Naive thymus-derived CD4-positive, alpha-beta T cell (primary cell): ENCODE measurements at regions not wholly inside any gene's neighbourhood (a gene's known extent, or its start where the extent isn't known, plus 50 kb on each side); places are given as distances from the start of the nearest gene placed in this dataset.

Experiments used
- ATAC-seq: fragments of 150-1000 bp; cut with Tn5 transposase; 2 replicates; pipeline ENCODE4 v1.10.0; 2021; ENCODE audit warnings: mild to moderate bottlenecking, moderate library complexity
- CTCF ChIA-PET: fragments of 350-600 bp; sonication (Branson Sonifier 250); formaldehyde crosslinking; loops from one replicate; lab custom pipeline; 2021; ENCODE audit warnings: antibody characterized with exemption; lab: Charles Lee
- POLR2A ChIA-PET: fragments of 350-600 bp; sonication (Branson Sonifier 250); formaldehyde crosslinking; loops from one replicate; lab custom pipeline; 2021; ENCODE audit warnings: antibody characterized with exemption, inconsistent platforms; lab: Charles Lee
- DNase-seq, 9 donors: peaks; one replicate each; pipeline versions ENCODE4 v3.0.0 to v3.0.0-alpha.2; 2020 to 2022; ENCODE audit warnings: mixed read lengths in 1 of 9
- H3K27ac ChIP-seq: one replicate; pipeline ENCODE4 v1.7.0; 2013; ENCODE audit warnings: mild to moderate bottlenecking, low read depth, low read length, moderate library complexity
- H3K27me3 ChIP-seq, 2 donors: one replicate each; pipeline ENCODE4 v1.7.0; 2013; ENCODE audit warnings: low read length in 2 of 2, mild to moderate bottlenecking in 2 of 2, moderate library complexity in 2 of 2; ENCODE audit not compliant: control insufficient read depth in 2 of 2, insufficient read depth in 2 of 2
- H3K36me3 ChIP-seq, 3 experiments: 1 replicate in 2 of 3; 2 replicates in 1 of 3; pipeline ENCODE4 v1.7.0; 2013; ENCODE audit warnings: low read length in 3 of 3, mild to moderate bottlenecking in 3 of 3, moderate library complexity in 1 of 3; ENCODE audit not compliant: insufficient read depth in 3 of 3, control insufficient read depth in 2 of 3
- H3K4me1 ChIP-seq, 2 donors: one replicate each; pipeline ENCODE4 v1.7.0; 2013; ENCODE audit warnings: low read length in 2 of 2, mild to moderate bottlenecking in 2 of 2, moderate library complexity in 1 of 2; ENCODE audit not compliant: control insufficient read depth in 2 of 2, insufficient read depth in 2 of 2
- H3K4me3 ChIP-seq: 2 replicates; pipeline ENCODE4 v1.7.0; 2013; ENCODE audit warnings: mild to moderate bottlenecking, low read length
- H3K9me3 ChIP-seq, 3 experiments: 1 replicate in 2 of 3; 2 replicates in 1 of 3; pipeline ENCODE4 v1.7.0; 2013; ENCODE audit warnings: low read length in 3 of 3; ENCODE audit not compliant: control insufficient read depth in 2 of 3
- H3K27ac Mint-ChIP-seq, 9 donors: one replicate each; pipeline ENCODE4 v1.8.0; 2020 to 2022; ENCODE audit warnings: mixed read lengths in 9 of 9, mild to moderate bottlenecking in 8 of 9, moderate library complexity in 5 of 9, inconsistent platforms in 2 of 9
- H3K27me3 Mint-ChIP-seq, 5 donors: one replicate each; pipeline ENCODE4 v1.8.0; 2021 to 2022; ENCODE audit warnings: mixed read lengths in 5 of 5, mild to moderate bottlenecking in 1 of 5
- H3K36me3 Mint-ChIP-seq, 5 donors: one replicate each; pipeline ENCODE4 v1.8.0; 2020 to 2022; ENCODE audit warnings: mixed read lengths in 5 of 5, mild to moderate bottlenecking in 3 of 5, inconsistent platforms in 1 of 5
- H3K4me1 Mint-ChIP-seq, 7 donors: one replicate each; pipeline ENCODE4 v1.8.0; 2020 to 2022; ENCODE audit warnings: mixed read lengths in 7 of 7, mild to moderate bottlenecking in 3 of 7, inconsistent platforms in 1 of 7
- H3K4me3 Mint-ChIP-seq, 10 donors: one replicate each; pipeline ENCODE4 v1.8.0; 2020 to 2022; ENCODE audit warnings: mild to moderate bottlenecking in 10 of 10, mixed read lengths in 10 of 10, moderate library complexity in 6 of 10, inconsistent platforms in 2 of 10
- H3K9me3 Mint-ChIP-seq, 11 donors: one replicate each; pipeline ENCODE4 v1.8.0; 2020 to 2022; ENCODE audit warnings: mixed read lengths in 11 of 11, mild to moderate bottlenecking in 4 of 11, inconsistent platforms in 1 of 11, moderate library complexity in 1 of 11
- intact Hi-C, 2 donors: fragments of 100-400 bp; cut with micrococcal nuclease; formaldehyde crosslinking; loops; one replicate each; pipeline ENCODE4 v1.15.1; 2023

DNA sequence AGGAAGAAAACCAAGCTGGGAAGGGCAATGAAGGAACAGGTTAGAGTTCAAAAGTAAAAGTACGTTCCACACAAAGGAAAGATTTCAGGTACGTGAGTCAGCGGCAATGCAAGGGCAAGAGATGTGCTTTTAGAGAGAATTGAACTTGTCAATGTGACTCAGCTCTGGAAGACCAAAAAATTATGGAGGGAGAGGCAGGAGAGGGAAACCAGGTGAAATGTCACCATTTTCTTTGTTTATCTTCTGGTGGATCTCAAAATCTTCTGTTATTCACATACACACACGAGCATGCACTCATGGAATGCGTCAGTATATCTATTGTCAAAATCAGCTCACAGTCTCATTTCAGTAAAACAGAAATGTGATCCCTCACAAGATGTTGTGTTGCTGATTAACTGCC, 148.8 kb upstream of the RFX3 start:
- Mint-ChIP-seq H3K4me3 (no peak overlapping the region), H3K36me3 (peaks cover 0 to 22% (median 7%) of the 10 kb centered on the region in 5 donors), H3K27ac (no peak overlapping the region), H3K4me1 (no peaks in the 10 kb centered on the region), H3K9me3 (no peaks in the 10 kb centered on the region), H3K27me3 (no peaks in the 10 kb centered on the region)
- Histone ChIP-seq H3K4me3 (no peak overlapping the region), H3K27ac (no peak overlapping the region), H3K27me3 (no peaks in the 10 kb centered on the region), H3K36me3 (no peaks in the 10 kb centered on the region), H3K4me1 (no peaks in the 10 kb centered on the region), H3K9me3 (no peaks in the 10 kb centered on the region)
- DNase-seq: no peak
- ATAC-seq: no peak
- ChIA-PET CTCF (no interaction called here), POLR2A (no interaction called here)
- intact Hi-C loops: no loop called here

DNA sequence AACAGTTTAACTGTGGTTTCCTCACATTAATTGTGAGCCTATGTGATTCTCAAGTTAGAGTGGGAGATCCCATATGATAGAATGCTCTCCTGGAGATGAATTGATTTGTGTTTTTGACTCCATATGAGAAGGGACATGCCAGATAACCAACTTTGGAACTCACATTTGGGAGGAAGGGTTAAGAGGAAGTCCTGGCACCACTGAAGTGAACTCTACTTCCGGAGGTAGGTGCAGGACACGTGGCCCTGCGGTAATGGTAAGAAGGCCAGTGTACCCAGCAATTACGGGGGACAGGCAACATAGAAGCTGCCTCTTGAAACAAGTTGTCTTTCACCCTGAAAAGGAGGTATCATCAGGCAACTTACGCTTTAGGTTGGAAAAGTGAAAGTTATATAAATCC, 146.6 kb upstream of the RFX3 start:
- no peak for ATAC-seq
- no peaks in the 10 kb centered on the region for H3K36me3 ChIP-seq
- H3K9me3 ChIP-seq: no peaks in the 10 kb centered on the region
- intact Hi-C loops: no loop called here
- no peak overlapping the region for H3K4me3 Mint-ChIP-seq
- peaks cover 0 to 20% (median 7%) of the 10 kb centered on the region in 5 donors for H3K36me3 Mint-ChIP-seq
- H3K4me1 Mint-ChIP-seq: no peaks in the 10 kb centered on the region
- H3K27ac Mint-ChIP-seq: no peak overlapping the region
- ChIA-PET CTCF (no interaction called here), POLR2A (no interaction called here)
- no peaks in the 10 kb centered on the region for H3K27me3 ChIP-seq
- H3K4me1 ChIP-seq: no peaks in the 10 kb centered on the region
- H3K27me3 Mint-ChIP-seq: no peaks in the 10 kb centered on the region
- DNase-seq: no peak
- no peaks in the 10 kb centered on the region for H3K9me3 Mint-ChIP-seq
- no peak overlapping the region for H3K27ac ChIP-seq
- no peak overlapping the region for H3K4me3 ChIP-seq

DNA sequence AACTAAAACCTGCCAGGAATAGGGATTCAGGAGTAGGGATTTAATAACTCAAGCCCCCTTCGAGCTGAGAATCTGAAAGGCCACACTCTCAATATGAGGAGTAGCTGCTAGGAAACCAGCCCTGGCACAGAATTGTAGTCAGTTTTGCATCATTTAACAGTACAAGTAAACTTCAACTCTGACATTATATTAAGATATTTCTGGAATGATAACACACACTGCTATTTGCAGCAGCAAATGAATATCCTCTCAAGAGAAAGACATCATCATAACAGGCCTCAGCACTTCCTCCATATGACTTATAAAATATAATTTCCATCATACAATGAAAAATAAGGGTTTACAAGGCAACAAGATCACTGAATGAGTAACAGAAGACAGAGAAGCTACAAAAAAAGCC, 138.2 kb upstream of the RFX3 start:
- Histone ChIP-seq H3K27ac (no peak overlapping the region), H3K4me1 (no peaks in the 10 kb centered on the region), H3K4me3 (no peak overlapping the region), H3K36me3 (no peaks in the 10 kb centered on the region), H3K27me3 (no peaks in the 10 kb centered on the region), H3K9me3 (no peaks in the 10 kb centered on the region)
- Mint-ChIP-seq H3K36me3 (peaks cover 0 to 15% (median 0%) of the 10 kb centered on the region in 5 donors), H3K27me3 (peaks cover 0 to 3% (median 0%) of the 10 kb centered on the region in 5 donors), H3K27ac (no peak overlapping the region), H3K4me3 (no peak overlapping the region), H3K9me3 (no peaks in the 10 kb centered on the region), H3K4me1 (no peaks in the 10 kb centered on the region)
- intact Hi-C loops: no loop called here
- ChIA-PET POLR2A (no interaction called here), CTCF (no interaction called here)
- ATAC-seq (no peak), DNase-seq (no peak)

DNA sequence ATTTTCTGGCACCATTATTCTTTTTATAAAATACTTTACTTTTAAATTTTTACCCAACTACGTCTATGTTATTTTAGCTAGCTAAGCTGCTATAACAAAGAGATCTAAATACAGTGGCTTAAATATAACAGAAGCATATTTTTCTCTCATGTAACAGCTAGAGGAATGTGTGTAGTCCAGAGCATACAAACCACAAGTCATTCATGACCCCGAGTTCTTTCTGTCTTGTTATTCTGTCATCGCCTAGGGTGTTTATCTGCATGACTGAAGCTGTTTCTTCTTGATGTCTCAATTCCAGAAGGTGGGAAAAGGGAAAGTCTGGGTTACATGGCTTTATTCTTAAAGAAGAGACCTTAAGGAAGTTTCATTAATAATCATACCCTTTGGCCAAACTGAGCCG, 136.9 kb upstream of the RFX3 start:
- intact Hi-C loops: no loop called here
- Histone ChIP-seq H3K4me1 (no peaks in the 10 kb centered on the region), H3K36me3 (no peaks in the 10 kb centered on the region), H3K4me3 (no peak overlapping the region), H3K9me3 (no peaks in the 10 kb centered on the region), H3K27me3 (no peaks in the 10 kb centered on the region), H3K27ac (no peak overlapping the region)
- peaks cover 0 to 3% (median 0%) of the 10 kb centered on the region in 5 donors for H3K27me3 Mint-ChIP-seq
- no peak overlapping the region for H3K27ac Mint-ChIP-seq
- DNase-seq (no peak), ATAC-seq (no peak)
- peaks cover 0 to 18% (median 4%) of the 10 kb centered on the region in 5 donors for H3K36me3 Mint-ChIP-seq
- no peaks in the 10 kb centered on the region for H3K9me3 Mint-ChIP-seq
- POLR2A ChIA-PET: no interaction called here
- no peak overlapping the region for H3K4me3 Mint-ChIP-seq
- H3K4me1 Mint-ChIP-seq: no peaks in the 10 kb centered on the region
- CTCF ChIA-PET: interaction anchor here (0.6 kb wide), 1 partner anchor 14 kb away, joined by 3 read pairs; no protein-coding TSS in a partner anchor

DNA sequence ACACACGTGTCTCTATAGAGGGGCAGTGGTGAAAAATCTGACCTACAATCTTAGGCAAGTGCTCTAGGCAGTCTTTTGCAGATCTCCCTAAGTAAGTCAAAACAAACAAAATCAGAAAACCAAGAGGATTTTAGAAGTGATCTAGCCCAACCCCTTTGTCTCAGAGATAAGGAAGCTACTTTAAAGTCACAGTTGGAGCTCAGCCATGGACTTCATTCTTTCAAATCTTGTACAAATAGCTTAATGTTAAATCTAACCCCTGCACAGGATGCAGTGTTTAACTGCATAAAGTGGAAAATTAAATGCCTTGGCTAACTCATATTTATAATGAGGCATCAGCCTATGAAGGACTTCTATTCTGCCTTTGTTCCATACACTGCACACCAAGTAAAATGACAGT, 135.1 kb upstream of the RFX3 start:
- intact Hi-C loops: no loop called here
- no peaks in the 10 kb centered on the region for H3K9me3 ChIP-seq
- DNase-seq (no peak), ATAC-seq (no peak)
- H3K27ac Mint-ChIP-seq: no peak overlapping the region
- no peaks in the 10 kb centered on the region for H3K27me3 ChIP-seq
- no peaks in the 10 kb centered on the region for H3K4me1 ChIP-seq
- H3K4me3 Mint-ChIP-seq: no peak overlapping the region
- no peaks in the 10 kb centered on the region for H3K9me3 Mint-ChIP-seq
- no peaks in the 10 kb centered on the region for H3K36me3 ChIP-seq
- H3K4me3 ChIP-seq: no peak overlapping the region
- no peak overlapping the region for H3K27ac ChIP-seq
- peaks cover 0 to 31% (median 12%) of the 10 kb centered on the region in 5 donors for H3K36me3 Mint-ChIP-seq
- ChIA-PET POLR2A (no interaction called here), CTCF (no interaction called here)
- peaks cover 0 to 3% (median 0%) of the 10 kb centered on the region in 5 donors for H3K27me3 Mint-ChIP-seq
- H3K4me1 Mint-ChIP-seq: no peaks in the 10 kb centered on the region

DNA sequence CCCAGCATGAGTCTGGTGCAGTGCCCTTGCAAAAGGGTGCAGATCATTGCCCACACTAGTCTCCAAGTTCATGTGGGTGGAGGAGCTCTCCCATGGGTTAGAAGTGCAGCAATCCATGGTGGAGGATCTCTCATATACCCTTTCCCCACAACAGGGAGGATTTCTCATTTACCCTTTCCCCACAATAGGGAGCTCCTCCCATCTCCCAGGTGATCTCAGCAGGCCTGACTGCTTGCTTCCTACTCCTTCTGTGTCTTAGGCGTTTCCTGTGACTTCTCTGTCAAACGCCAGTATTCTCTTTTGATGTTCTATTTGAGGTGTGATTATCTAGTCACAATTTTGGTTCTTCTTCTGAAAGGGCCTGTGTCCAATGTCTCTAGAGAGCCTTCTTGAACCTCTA, 133.8 kb upstream of the RFX3 start:
- no peaks in the 10 kb centered on the region for H3K27me3 ChIP-seq
- peaks cover 0 to 3% (median 0%) of the 10 kb centered on the region in 5 donors for H3K27me3 Mint-ChIP-seq
- no peaks in the 10 kb centered on the region for H3K4me1 Mint-ChIP-seq
- no peaks in the 10 kb centered on the region for H3K4me1 ChIP-seq
- ChIA-PET CTCF (no interaction called here), POLR2A (no interaction called here)
- no peak overlapping the region for H3K27ac Mint-ChIP-seq
- intact Hi-C loops: no loop called here
- H3K4me3 Mint-ChIP-seq: no peak overlapping the region
- peaks cover 0 to 31% (median 12%) of the 10 kb centered on the region in 5 donors for H3K36me3 Mint-ChIP-seq
- no peaks in the 10 kb centered on the region for H3K36me3 ChIP-seq
- H3K27ac ChIP-seq: no peak overlapping the region
- no peak overlapping the region for H3K4me3 ChIP-seq
- H3K9me3 ChIP-seq: no peaks in the 10 kb centered on the region
- no peaks in the 10 kb centered on the region for H3K9me3 Mint-ChIP-seq
- ATAC-seq (no peak), DNase-seq (no peak)

DNA sequence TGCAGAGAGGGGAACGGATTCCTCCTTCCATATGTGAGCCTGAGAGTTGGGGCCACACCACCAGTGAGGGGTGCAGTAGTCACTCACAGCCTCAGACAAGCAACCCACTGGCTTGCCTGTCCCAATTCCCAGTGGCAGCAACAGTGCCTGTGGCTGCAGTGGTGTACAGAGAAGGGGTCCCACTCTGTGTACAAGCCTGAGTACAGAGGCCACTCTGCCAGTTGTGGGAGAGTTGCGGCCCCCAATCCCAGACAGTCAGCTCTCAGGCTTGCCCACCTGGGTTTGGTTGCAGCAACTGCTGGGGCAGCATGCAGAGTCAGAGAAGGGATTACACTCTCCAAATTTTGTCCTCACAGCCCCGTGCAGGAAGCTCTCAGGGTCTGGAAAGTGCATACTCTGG, 133.2 kb upstream of the RFX3 start:
- no peaks in the 10 kb centered on the region for H3K9me3 Mint-ChIP-seq
- no peaks in the 10 kb centered on the region for H3K27me3 ChIP-seq
- H3K27ac Mint-ChIP-seq: no peak overlapping the region
- DNase-seq (no peak), ATAC-seq (no peak)
- H3K4me1 ChIP-seq: no peaks in the 10 kb centered on the region
- peaks cover 0 to 3% (median 0%) of the 10 kb centered on the region in 5 donors for H3K27me3 Mint-ChIP-seq
- H3K4me1 Mint-ChIP-seq: no peaks in the 10 kb centered on the region
- no peaks in the 10 kb centered on the region for H3K36me3 ChIP-seq
- CTCF ChIA-PET: no interaction called here
- no peak overlapping the region for H3K27ac ChIP-seq
- intact Hi-C loops: no loop called here
- H3K36me3 Mint-ChIP-seq: peaks cover 0 to 31% (median 12%) of the 10 kb centered on the region in 5 donors
- no peaks in the 10 kb centered on the region for H3K9me3 ChIP-seq
- no peak overlapping the region for H3K4me3 ChIP-seq
- POLR2A ChIA-PET: no interaction called here
- H3K4me3 Mint-ChIP-seq: no peak overlapping the region
